MCF 10A (cell line): ENCODE measurements at regions not wholly inside any gene's neighbourhood (a gene's known extent, or its start where the extent isn't known, plus 50 kb on each side); places are given as distances from the start of the nearest gene placed in this dataset.
A peak's percentile ranks its signal among the peaks of the same experiment; 100 is the strongest.

Experiments used
- BruUV-seq: library from RNA; stranded (reverse); fragments of 400-500 nt; replicated peaks from 2 replicates; lab custom pipeline; 2021; lab: Mats Ljungman, UMichigan
- CTCF ChIA-PET: fragments of 300-600 bp; sonication (Branson Sonifier 250); formaldehyde crosslinking; extraction: SDS; loops from one replicate; lab custom pipeline; 2021; ENCODE audit warnings: antibody characterized with exemption, inconsistent platforms; lab: Yijun Ruan, JAX
- POLR2A ChIA-PET: fragments of 300-600, 350-650 bp; sonication (Branson Sonifier 250); formaldehyde crosslinking; extraction: SDS; loops from one replicate; lab custom pipeline; 2020; ENCODE audit warnings: antibody characterized with exemption, inconsistent platforms; lab: Yijun Ruan, JAX
- DNase-seq: peaks from one replicate; pipeline ENCODE4 v3.0.0-alpha.2; 2018; ENCODE audit not compliant: unreplicated experiment
- H3K27ac Mint-ChIP-seq: one replicate; pipeline ENCODE4 v1.8.0; 2022; ENCODE audit warnings: mild to moderate bottlenecking, low read depth, mixed read lengths; ENCODE audit not compliant: unreplicated experiment
- H3K27me3 Mint-ChIP-seq: one replicate; pipeline ENCODE4 v1.8.0; 2022; ENCODE audit warnings: mixed read lengths; ENCODE audit not compliant: insufficient read depth, unreplicated experiment
- H3K36me3 Mint-ChIP-seq: one replicate; pipeline ENCODE4 v1.8.0; 2022; ENCODE audit warnings: mild to moderate bottlenecking, moderate library complexity, mixed read lengths; ENCODE audit not compliant: insufficient read depth, unreplicated experiment
- H3K4me1 Mint-ChIP-seq: one replicate; pipeline ENCODE4 v1.8.0; 2022; ENCODE audit warnings: mixed read lengths; ENCODE audit not compliant: insufficient read depth, unreplicated experiment
- H3K4me3 Mint-ChIP-seq: one replicate; pipeline ENCODE4 v1.8.0; 2022; ENCODE audit warnings: mild to moderate bottlenecking, moderate library complexity, mixed read lengths; ENCODE audit not compliant: unreplicated experiment
- H3K9me3 Mint-ChIP-seq: one replicate; pipeline ENCODE4 v1.8.0; 2022; ENCODE audit warnings: mixed read lengths; ENCODE audit not compliant: unreplicated experiment
- CTCF ChIP-seq: fragments of 200-600 bp; IDR thresholded peaks from one replicate; pipeline ENCODE4 v1.8.0; 2022; ENCODE audit warnings: antibody characterized with exemption, mild to moderate bottlenecking; ENCODE audit not compliant: unreplicated experiment
- intact Hi-C: fragments of 100-400 bp; cut with micrococcal nuclease; formaldehyde crosslinking; loops from 2 replicates; pipeline ENCODE4 v1.14.1; 2022

DNA sequence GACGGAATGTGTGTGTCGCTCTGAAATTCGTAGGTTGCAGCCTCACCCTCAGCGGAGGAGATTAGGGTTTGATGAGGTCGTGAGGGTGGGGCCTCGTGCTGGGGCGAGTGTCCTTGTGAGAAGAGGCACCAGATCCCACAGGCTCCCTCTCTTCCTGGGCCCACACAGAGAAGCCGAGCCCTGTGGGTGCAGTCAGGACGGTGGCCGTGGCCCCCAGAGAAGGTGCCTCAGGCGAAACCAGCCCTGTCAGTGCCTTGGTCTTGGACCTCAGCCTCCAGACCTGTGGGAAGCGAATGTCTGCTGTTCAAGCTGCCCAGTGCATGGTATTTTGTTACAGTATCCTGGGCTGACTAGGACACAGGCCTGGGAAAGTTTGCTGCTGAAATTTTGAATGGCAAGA lies 108.0 kb upstream of the ALKAL2 start:
- Mint-ChIP-seq H3K36me3 (no peaks in the 10 kb centered on the region), H3K9me3 (no peaks in the 10 kb centered on the region), H3K27me3 (no peaks in the 10 kb centered on the region), H3K4me1 (peaks cover 19% of the 10 kb centered on the region), H3K4me3 (no peak overlapping the region), H3K27ac (no peak overlapping the region)
- ChIA-PET POLR2A (no interaction called here), CTCF (no interaction called here)
- no TSS peak for BruUV-seq
- intact Hi-C loops: no loop called here
- TF ChIP-seq CTCF: no peak
- DNase-seq: no peak

- Mint-ChIP-seq H3K27ac (peak overlapping the region; percentile 92), H3K27me3 (no peaks in the 10 kb centered on the region), H3K9me3 (no peaks in the 10 kb centered on the region), H3K4me1 (peaks cover 19% of the 10 kb centered on the region), H3K4me3 (peak overlapping the region; percentile 73), H3K36me3 (no peaks in the 10 kb centered on the region)
- CTCF ChIA-PET: interaction anchor here (0.6 to 0.7 kb wide), 2 partner anchors 77 to 108 kb away, joined by 3 read pairs; no protein-coding TSS in a partner anchor
- TF ChIP-seq CTCF: no peak
- BruUV-seq: no TSS peak
- peak; percentile 73 for DNase-seq
- intact Hi-C loops: no loop called here
- POLR2A ChIA-PET: interaction anchor here (0.5 to 1.5 kb wide), 5 partner anchors 31 to 153 kb away, joined by 3 to 4 read pairs (median 3); no protein-coding TSS in a partner anchor
These were observed 106.1 kb upstream of the ALKAL2 start for GRCh38 chr2:393711-394696.

DNA sequence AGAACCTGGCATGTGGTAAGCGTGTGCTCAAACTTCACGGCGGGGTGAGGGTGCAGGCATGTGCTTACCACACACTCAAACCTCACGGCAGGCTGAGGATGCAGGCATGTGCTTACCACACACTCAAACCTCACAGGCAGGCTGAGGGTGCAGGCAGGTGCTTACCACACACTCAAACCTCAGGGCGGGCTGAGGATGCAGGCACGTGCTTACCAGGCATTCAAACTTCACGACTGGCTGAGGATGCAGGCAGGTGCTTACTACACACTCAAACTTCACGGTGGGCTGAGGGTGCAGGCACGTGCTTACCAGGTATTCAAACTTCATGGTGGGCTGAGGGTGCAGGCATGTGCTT lies 105.0 kb upstream of the ALKAL2 start:
- Mint-ChIP-seq H3K4me1 (peaks cover 19% of the 10 kb centered on the region), H3K9me3 (no peaks in the 10 kb centered on the region), H3K4me3 (no peak overlapping the region), H3K27me3 (no peaks in the 10 kb centered on the region), H3K36me3 (no peaks in the 10 kb centered on the region), H3K27ac (no peak overlapping the region)
- no TSS peak for BruUV-seq
- DNase-seq: no peak
- ChIA-PET POLR2A (interaction anchor here (1.5 kb wide), 1 partner anchor 128 kb away, joined by 3 read pairs; the partner anchor contains the start of gene ACP1), CTCF (interaction anchor here (0.6 kb wide), 1 partner anchor 32 kb away, joined by 3 read pairs; no protein-coding TSS in a partner anchor)
- intact Hi-C loops: no loop called here
- TF ChIP-seq CTCF: no peak

DNA sequence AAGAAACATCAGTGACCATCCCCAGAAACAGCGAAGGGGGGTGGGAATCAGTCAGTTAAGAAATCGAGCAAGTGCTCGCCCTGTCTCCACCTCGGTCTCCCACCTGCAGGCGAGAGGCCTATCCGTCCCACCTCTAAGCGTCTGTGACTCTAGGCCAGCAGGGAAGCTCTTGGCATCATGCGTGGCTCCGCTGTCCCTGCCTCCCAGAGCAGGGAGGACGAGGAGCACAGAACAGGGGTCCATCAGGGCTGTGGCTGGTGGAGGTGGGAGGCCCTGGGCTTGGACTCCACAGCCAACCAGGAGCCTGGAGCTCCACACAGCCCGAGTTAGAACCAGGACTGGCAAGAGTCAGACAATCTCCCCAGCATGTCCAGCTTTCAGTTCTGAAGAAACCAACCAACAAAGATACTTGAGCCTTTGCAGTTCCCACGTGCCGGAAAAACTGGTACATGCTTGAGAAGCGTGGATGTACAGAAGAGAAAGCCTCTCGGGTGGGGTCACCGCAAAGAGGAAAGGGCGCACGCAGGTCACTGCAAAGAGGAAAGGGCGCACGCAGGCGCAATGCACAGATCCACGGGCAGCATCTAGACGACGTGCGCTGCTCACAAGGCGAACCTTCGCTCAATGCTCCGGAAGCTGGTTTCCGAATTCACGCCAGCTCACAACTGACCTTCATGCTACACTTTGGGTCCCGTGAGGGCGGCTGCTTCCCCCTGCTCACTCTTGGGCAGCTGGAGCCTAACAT lies 104.5 kb upstream of the ALKAL2 start:
- no peak for DNase-seq
- Mint-ChIP-seq H3K4me1 (peaks cover 19% of the 10 kb centered on the region), H3K36me3 (no peaks in the 10 kb centered on the region), H3K9me3 (no peaks in the 10 kb centered on the region), H3K4me3 (no peak overlapping the region), H3K27ac (no peak overlapping the region), H3K27me3 (no peaks in the 10 kb centered on the region)
- ChIA-PET POLR2A (interaction anchor here (1.5 kb wide), 1 partner anchor 128 kb away, joined by 3 read pairs; the partner anchor contains the start of gene ACP1), CTCF (interaction anchor here (0.7 kb wide), 1 partner anchor 320 kb away, joined by 3 read pairs; no protein-coding TSS in a partner anchor)
- no peak for TF ChIP-seq CTCF
- intact Hi-C loops: no loop called here
- no TSS peak for BruUV-seq
